Nucleus accumbens (tissue), 56 donors: ENCODE measurements at regions not wholly inside any gene's neighbourhood (a gene's known extent, or its start where the extent isn't known, plus 50 kb on each side); places are given as distances from the start of the nearest gene placed in this dataset.

Experiments used
- DNase-seq, 56 donors: peaks; one replicate each; lab custom pipeline; 2025; lab: John Stamatoyannopoulos, UW

DNA sequence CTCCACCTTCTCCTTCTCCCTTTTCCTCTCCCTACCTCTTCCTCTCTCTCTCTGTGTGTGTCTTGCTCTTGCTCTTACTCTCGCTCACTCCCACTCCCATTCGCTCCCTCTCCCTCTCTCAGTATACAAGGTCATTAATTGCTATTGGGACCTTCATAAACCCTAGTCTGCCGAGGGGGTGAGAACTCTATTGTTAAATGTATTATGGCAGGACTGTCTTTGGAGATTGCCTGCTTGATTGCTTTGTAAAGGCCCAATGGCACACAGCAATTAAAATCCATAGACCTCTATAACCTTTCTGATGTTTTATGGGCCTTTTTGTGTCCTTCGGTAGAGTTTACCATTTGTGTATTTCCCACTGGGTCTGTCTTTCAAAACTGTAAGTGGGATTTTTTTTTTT is 465.9 kb downstream of the ANXA1 start:
- DNase-seq, result no peak

DNA sequence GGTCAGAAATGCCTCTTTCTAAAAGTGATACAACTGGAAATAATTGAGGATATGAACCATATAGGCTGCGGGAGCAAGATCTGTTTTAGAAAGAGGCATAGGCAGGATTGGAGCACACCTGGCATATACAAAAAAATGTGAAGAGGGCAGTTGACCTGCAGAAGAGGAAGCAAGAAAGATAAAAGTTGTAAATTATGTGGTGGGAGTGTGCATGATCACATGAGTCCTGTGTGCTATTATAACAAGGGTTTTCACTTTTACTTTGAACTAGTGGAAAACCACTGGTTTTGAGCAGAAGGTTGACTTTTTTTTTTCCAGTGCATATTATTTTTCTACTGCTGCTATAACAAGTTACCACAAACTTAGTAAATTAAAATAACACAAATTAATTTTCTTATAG is 489.3 kb downstream of the ANXA1 start:
- DNase-seq, result no peak

DNA sequence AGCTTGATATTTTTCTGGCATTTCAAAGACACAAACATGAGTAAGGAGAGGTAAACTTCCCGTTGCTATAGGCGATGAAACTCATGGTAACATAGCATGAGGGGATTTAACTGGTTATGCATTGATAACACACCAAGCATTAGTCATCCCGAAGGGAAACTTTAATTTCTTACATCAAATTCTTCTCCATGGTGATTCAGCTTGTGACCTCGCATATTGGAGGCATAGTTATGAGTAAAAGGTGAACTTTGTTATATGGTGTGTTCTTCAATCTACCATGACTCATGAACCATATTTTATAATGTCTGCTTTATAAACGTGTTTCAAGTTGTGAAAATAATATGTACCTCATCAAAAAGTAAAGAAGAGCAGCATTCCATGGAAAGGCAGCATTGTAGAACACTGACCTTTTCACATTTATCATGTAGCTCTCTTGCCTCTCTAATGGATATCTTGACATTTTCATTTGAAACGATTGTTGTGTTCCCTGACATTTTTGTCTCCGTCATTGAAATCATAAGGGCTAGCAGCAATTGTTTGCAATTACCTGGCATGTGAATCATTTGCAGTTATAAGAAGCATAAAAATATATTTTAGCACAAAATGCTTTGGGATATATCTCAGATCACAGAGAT is 491.8 kb downstream of the ANXA1 start:
- DNase-seq, result no peak

- DNase-seq, result no peak
These were observed 495.9 kb downstream of the ANXA1 start for GRCh38 chr9:73647560-73647959.

GRCh38 chr9:73649552-73649951 is 497.9 kb downstream of the ANXA1 start:
- DNase-seq, result no peak

DNA sequence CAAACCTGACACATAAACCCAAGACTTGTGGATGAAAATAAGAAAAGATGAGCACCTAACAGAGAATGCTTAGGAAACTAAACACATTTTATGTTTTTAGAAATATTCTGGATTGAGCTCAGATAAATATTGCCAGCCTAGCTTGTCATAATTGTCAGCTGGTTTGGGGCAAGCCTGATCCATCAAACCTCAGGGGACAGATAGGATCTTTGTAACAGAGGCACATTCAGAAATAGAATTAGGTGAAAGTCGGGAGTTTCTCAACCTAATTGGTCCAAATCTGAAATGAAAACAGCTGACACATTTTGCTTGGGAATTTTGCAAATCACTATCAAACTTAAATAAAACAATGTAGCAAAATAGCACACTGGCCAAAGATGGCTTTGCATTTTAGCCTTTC is 503.7 kb downstream of the ANXA1 start:
- no peak for DNase-seq

DNA sequence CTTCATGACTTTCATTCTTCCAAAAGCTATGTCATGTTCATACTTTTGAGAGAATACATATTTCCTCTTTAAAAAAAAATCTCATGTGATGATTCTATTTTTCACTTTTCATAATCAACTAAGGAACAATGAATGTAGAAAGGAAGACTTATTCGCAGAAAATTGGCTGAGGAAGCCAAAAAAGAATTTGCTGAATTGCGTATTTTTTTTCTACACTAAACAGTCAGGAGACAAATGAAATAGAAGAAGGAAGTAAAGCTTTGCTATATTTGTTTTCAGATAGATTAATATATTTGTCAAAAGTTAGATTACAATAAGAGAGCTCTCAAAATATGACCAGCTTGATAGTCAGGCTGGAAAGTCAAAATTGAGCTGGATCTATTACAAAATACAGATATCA is 504.2 kb downstream of the ANXA1 start:
- DNase-seq, result no peak

DNA sequence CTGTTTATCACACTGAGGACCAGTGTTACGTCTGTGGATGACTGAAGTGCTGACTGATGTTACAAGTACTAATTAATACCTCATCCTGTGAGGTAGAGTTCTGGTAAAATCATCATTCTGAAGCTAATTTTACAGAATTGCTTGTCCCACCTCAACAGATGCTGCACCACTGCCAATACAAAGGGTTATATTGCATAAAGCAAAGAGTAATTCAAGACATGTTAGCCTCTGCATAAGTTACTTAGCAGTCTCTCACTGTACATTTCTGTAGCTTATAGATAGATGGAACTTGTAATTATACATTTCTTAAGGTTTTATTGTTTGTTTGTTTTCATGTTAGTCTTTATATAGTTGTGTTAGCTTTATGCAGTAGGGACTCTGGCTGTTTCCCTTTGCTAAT is 513.6 kb downstream of the ANXA1 start:
- no peak for DNase-seq

DNA sequence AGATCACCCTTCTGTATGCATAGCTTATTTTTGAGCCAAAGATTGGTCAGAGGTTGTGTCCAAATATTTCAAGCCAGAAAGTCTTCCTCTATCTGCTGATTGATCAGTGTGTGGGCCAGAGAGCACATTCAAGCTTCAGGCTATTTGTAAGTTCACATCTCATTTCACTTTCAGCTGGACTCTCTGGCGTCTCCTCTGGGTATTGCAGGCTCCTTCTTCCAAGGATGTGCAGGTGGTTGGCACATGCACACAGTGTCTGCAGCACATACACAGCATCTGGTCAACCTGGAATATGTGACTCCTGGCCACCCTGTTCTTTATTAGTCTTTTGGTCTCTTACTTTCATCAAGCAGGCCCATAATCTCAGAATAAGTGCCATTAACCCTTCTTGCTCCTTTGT is 516.1 kb downstream of the ANXA1 start:
- DNase-seq, result no peak

DNA sequence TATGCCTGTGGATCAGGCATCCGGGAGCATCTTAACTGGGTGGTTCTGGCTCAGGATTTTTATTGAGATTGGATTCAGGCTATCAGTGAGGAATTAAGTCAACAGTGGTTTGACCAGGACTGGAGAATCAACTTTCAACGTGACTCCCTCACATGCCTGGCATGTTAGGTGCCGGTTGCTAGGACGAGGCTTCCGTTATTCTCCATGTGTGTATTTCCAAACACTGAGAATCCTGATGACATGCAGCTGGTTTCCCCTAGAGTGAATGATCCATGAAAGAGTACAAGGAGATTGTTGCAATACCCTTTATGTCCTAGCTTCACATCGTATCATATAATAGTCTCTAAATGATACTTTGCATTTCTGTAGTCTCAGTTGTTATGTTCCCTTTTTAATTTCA is 529.2 kb downstream of the ANXA1 start:
- DNase-seq, result no peak

- DNase-seq, result no peak
These were observed 531.1 kb downstream of the ANXA1 start for GRCh38 chr9:73682789-73683188.

- no peak for DNase-seq
These were observed 532.4 kb downstream of the ANXA1 start for GRCh38 chr9:73683862-73684591.

GRCh38 chr9:73684601-73685000 is 532.9 kb downstream of the ANXA1 start:
- no peak for DNase-seq

DNA sequence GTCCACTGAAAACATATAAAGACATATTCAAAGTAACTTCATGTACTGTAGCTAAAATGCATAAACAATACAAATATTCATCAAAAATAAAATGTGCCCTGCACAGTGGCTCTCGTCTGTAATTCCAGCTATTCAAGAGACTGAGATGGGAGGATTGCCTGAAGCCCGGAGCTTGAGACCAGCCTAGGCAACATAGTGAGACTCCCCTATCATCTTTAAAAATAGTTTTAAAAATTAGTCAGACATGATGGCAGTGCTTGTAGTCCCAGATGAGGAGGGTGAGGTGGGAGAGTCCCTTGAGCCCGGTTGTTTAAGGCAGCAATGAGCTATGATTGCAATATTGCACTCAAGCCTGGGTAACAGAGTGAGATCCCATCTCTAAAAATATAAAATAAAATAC is 534.1 kb downstream of the ANXA1 start:
- DNase-seq, result no peak

GRCh38 chr9:73689051-73689870 is 537.6 kb downstream of the ANXA1 start:
- peak in 13 of 56 donors; percentile 1 to 30 (median 4) for DNase-seq

DNA sequence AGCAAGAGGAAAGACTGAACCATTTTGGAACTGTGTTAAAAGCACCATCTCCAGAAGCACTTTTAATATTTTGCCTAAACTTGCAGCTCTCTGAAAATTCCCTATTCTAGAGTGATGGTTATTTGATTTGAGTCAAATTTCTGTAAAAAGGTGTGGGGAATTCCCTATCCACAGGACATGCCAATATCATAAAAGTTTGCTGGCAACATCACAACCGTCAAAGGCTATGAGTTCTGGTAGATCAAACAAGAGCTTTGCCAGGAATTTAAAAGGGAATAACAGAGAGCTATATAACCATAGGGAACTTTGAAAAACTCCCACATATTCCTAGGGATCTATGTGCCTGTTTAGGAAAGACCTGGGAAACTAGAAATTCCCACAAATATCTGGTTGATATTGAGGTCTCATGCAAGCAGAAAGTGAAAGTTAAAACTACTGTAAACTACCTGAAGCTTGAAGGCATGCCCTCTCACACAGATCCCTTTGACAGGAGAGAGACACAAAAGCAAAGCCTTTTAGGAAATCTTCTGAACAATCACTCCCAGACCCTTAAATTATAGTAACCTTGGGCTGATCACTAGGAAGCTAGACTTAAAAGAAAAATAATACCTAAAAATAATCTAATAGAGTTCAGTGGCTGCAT is 549.9 kb downstream of the ANXA1 start:
- DNase-seq, result no peak

- no peak for DNase-seq
These were observed 562.6 kb downstream of the ANXA1 start for GRCh38 chr9:73714294-73714693.

GRCh38 chr9:73715591-73715990 is 563.9 kb downstream of the ANXA1 start:
- no peak for DNase-seq

- no peak for DNase-seq
These were observed 568.0 kb downstream of the ANXA1 start for GRCh38 chr9:73719660-73720059.

DNA sequence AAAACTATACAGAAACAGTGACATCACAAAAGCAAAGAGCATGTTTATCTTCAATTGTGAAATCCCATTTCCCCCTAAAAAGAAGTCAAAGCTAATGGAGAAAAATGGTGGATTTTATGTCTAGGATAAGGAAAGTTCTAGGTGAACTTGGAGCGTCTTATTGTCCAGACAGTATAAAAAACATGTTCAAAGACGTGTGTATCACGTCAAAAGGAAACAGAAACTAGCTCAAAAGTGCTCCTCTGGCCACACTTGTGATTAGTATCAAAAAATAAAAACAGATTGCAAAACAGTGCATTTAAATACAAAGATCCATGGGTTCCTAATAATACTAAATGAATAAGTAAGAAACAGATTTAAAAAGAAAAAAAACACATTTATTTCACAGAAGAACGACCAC is 568.9 kb downstream of the ANXA1 start:
- no peak for DNase-seq

DNA sequence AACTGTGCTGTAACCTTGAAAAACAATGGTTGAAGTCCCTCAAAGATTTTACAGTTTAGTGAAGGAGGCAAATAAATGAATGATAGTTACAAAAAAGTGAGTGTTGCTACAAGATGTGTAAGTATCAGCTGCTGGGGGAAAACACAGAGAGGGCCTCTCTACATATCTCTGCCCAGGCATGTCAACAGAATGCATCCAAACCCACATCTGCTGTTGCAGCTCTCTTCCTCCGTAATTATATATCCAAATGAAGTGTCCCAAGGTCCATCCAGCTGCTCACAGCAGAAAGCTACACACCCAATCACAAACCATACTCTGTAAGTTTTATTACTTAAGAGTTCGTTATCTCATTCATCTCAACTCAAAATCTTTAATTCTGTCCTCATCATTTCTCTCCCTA is 584.6 kb downstream of the ANXA1 start:
- no peak for DNase-seq
